Right lobe of liver (tissue), 6 donors: ENCODE measurements at regions not wholly inside any gene's neighbourhood (a gene's known extent, or its start where the extent isn't known, plus 50 kb on each side); places are given as distances from the start of the nearest gene placed in this dataset.

Experiments used
- ATAC-seq, 4 donors: fragments of 200-7000 bp; cut with Tn5 transposase; one replicate each; pipeline ENCODE4 v1.9.1; 2020; ENCODE audit warnings: mild to moderate bottlenecking in 4 of 4, moderate library complexity in 4 of 4
- DNase-seq, 3 donors: peaks; one replicate each; pipeline ENCODE4 v3.0.0-alpha.2; 2020
- H3K27ac ChIP-seq, 3 donors: fragments of 200-600 bp; one replicate each; pipeline ENCODE4 v1.8.0; 2022
- H3K27me3 ChIP-seq, 2 donors: fragments of 200-600 bp; one replicate each; pipeline ENCODE4 v1.8.0; 2022
- H3K36me3 ChIP-seq, 4 donors: fragments of 200-600 bp; sonication (generic) in 1 of 4; one replicate each; pipeline versions ENCODE4 v1.5.1 to v1.8.0; 2017 to 2022; ENCODE audit warnings: control low read depth in 1 of 4
- H3K4me1 ChIP-seq, 4 donors: fragments of 200-600 bp; sonication (generic) in 1 of 4; one replicate each; pipeline versions ENCODE4 v1.5.1 to v1.8.0; 2017 to 2022; ENCODE audit warnings: control low read depth in 1 of 4
- H3K4me3 ChIP-seq, 3 donors: fragments of 200-600 bp; one replicate each; pipeline ENCODE4 v1.8.0; 2022
- H3K9me3 ChIP-seq, 4 donors: fragments of 200-600 bp; sonication (generic) in 1 of 4; one replicate each; pipeline versions ENCODE4 v1.5.1 to v1.8.0; 2017 to 2022; ENCODE audit warnings: control low read depth in 1 of 4
- CTCF ChIP-seq, 4 donors: fragments of 200-600 bp in 3 of 4; fragments of 450-650 bp in 1 of 4; IDR thresholded peaks; one replicate each; pipeline versions ENCODE4 v1.5.1 to v1.8.0; 2016 to 2022; ENCODE audit warnings: antibody characterized with exemption in 4 of 4, mild to moderate bottlenecking in 2 of 4
- POLR2A ChIP-seq: fragments of 450-650 bp; IDR thresholded peaks from one replicate; pipeline ENCODE4 v1.6.1; 2017; ENCODE audit warnings: antibody characterized with exemption, mild to moderate bottlenecking
- WGBS: methylation state at CpG from one replicate; pipeline ENCODE4 v1.1.6; 2018; ENCODE audit warnings: low coverage, low lambda C conversion rate; ENCODE audit not compliant: insufficient coverage; ENCODE audit errors: missing lambda C conversion rate; 5-methylcytosine and 5-hydroxymethylcytosine counted together
- intact Hi-C, 2 donors: fragments of 100-400 bp; cut with DNase I; formaldehyde crosslinking; loops; one replicate each; pipeline versions ENCODE4 v1.11.2 to v1.14.1; 2022
- donor health status: DM: no; HTN: yes; CAD: no.
- donor health status: DM: no; HTN: no; CAD: no.
- donor health status: DM: no; HTN: no; CAD: no.
- donor health status: DM: no; HTN: yes; CAD: no.
- donor health status: DM: no; HTN: yes; CAD: no.

GRCh38 chr5:13536933-13537332 lies 407.6 kb downstream of the DNAH5 start:
- Histone ChIP-seq H3K36me3 (no peaks in the 10 kb centered on the region), H3K27ac (no peak overlapping the region), H3K4me3 (no peak overlapping the region), H3K9me3 (no peaks in the 10 kb centered on the region), H3K27me3 (no peaks in the 10 kb centered on the region), H3K4me1 (no peaks in the 10 kb centered on the region)
- 86% methylated on average over 5 of the region's 5 CpGs for WGBS
- intact Hi-C loops: no loop called here
- DNase-seq (no peak), ATAC-seq (no peak)
- TF ChIP-seq CTCF (IDR thresholded peaks at IDR 0.05): no peak

GRCh38 chr5:13533833-13534232 lies 410.7 kb downstream of the DNAH5 start:
- no peak for ATAC-seq
- Histone ChIP-seq H3K4me1 (no peaks in the 10 kb centered on the region), H3K36me3 (no peaks in the 10 kb centered on the region), H3K9me3 (no peaks in the 10 kb centered on the region), H3K27ac (no peak overlapping the region), H3K4me3 (no peak overlapping the region), H3K27me3 (no peaks in the 10 kb centered on the region)
- WGBS: 58% methylated on average over 2 of the region's 2 CpGs
- no peak for DNase-seq
- TF ChIP-seq POLR2A: no peak
- no peak for TF ChIP-seq CTCF (IDR thresholded peaks at IDR 0.05)
- intact Hi-C loops: no loop called here

GRCh38 chr5:13529300-13529699 lies 415.2 kb downstream of the DNAH5 start:
- intact Hi-C loops: no loop called here
- Histone ChIP-seq H3K4me1 (no peaks in the 10 kb centered on the region), H3K4me3 (no peak overlapping the region), H3K27ac (no peak overlapping the region), H3K27me3 (no peaks in the 10 kb centered on the region), H3K9me3 (no peaks in the 10 kb centered on the region), H3K36me3 (no peaks in the 10 kb centered on the region)
- ATAC-seq (no peak), DNase-seq (no peak)
- 60% methylated on average over 1 of the region's 1 CpG for WGBS
- TF ChIP-seq CTCF (IDR thresholded peaks at IDR 0.05) (no peak), POLR2A (no peak)

GRCh38 chr5:13524936-13525335 lies 419.6 kb downstream of the DNAH5 start:
- ATAC-seq: peak in 1 of 4 donors; percentile 23
- Histone ChIP-seq H3K9me3 (no peaks in the 10 kb centered on the region), H3K4me1 (no peaks in the 10 kb centered on the region), H3K36me3 (no peaks in the 10 kb centered on the region), H3K4me3 (no peak overlapping the region), H3K27ac (no peak overlapping the region), H3K27me3 (no peaks in the 10 kb centered on the region)
- intact Hi-C loops: no loop called here
- no peak for DNase-seq
- TF ChIP-seq POLR2A: no peak
- 13% methylated on average over 1 of the region's 2 CpGs for WGBS

GRCh38 chr5:13519131-13519530 lies 425.4 kb downstream of the DNAH5 start:
- no peak for DNase-seq
- no peaks in the 10 kb centered on the region for H3K4me1 ChIP-seq
- no peak overlapping the region for H3K27ac ChIP-seq
- WGBS: 89% methylated on average over 1 of the region's 1 CpG
- no peak for ATAC-seq
- no peak for TF ChIP-seq CTCF (IDR thresholded peaks at IDR 0.05)
- TF ChIP-seq POLR2A: no peak
- no peaks in the 10 kb centered on the region for H3K27me3 ChIP-seq
- no peaks in the 10 kb centered on the region for H3K36me3 ChIP-seq
- no peaks in the 10 kb centered on the region for H3K9me3 ChIP-seq
- no peak overlapping the region for H3K4me3 ChIP-seq
- intact Hi-C loops: no loop called here
